ENCODE measurements at regions not wholly inside any gene's neighbourhood (a gene's known extent, or its start where the extent isn't known, plus 50 kb on each side); places are given as distances from the start of the nearest gene placed in this dataset.
"Not testable (repeated sequence)": the region's sequence is repeated elsewhere in the genome, so short reads cannot be mapped to it uniquely, and the experiment has no call there.

GRCh38 chr9:38328765-38329164, 63.7 kb upstream of the ALDH1B1 start:
- Histone ChIP-seq H2AFZ (no peak overlapping the region), H4K20me1 (replicated peaks; ENCODE audit: insufficient read depth) (0 out of 2 replicates have a peak, but pooled peaks cover 2% of the 10 kb centered on the region), H3K4me2 (no peak overlapping the region), H3K36me3 (ENCODE audit: insufficient read depth) (peaks cover 4% of the 10 kb centered on the region; the same call in 1 of the 2 replicates), H3K27ac (ENCODE audit: low read depth) (no peak overlapping the region), H3K9me2 (ENCODE audit: insufficient read depth) (peaks cover 3% of the 10 kb centered on the region), H3K4me3 (no peak overlapping the region), H3K27me3 (ENCODE audit: insufficient read depth) (no peaks in the 10 kb centered on the region), H3K79me2 (replicated peaks; ENCODE audit: insufficient read depth) (no peaks in the 10 kb centered on the region), H3F3A (replicated peaks; ENCODE audit: low read depth) (no peaks in the 10 kb centered on the region), H3K4me1 (ENCODE audit: insufficient read depth) (no peaks in the 10 kb centered on the region)
- DNase-seq (ENCODE audit: low spot score) (no peak), ATAC-seq (no peak)
- Mint-ChIP-seq H3K4me3 (no peak overlapping the region), H3K27me3 (ENCODE audit: insufficient read depth, low read depth, poor library complexity) (peaks cover 1% of the 10 kb centered on the region), H3K36me3 (ENCODE audit: low read depth) (peaks cover 5% of the 10 kb centered on the region), H3K9me3 (peaks cover 9% of the 10 kb centered on the region), H3K4me1 (peaks cover 1% of the 10 kb centered on the region; the same call in 2 of the 3 replicates), H3K27ac (no peak overlapping the region)
- TF ChIP-seq STAT1 (IDR thresholded peaks at IDR 0.05; ENCODE audit: unreplicated experiment) (no peak), CREB1 (CRISPR knock-in tag; IDR thresholded peaks at IDR 0.05; ENCODE audit: low read depth) (no peak), ETS1 (IDR thresholded peaks at IDR 0.05) (no peak), NANOG (IDR thresholded peaks at IDR 0.05; ENCODE audit: borderline replicate concordance) (no peak), JUNB (IDR thresholded peaks at IDR 0.05; ENCODE audit: unreplicated experiment) (no peak), EZH2phosphoT487 (IDR thresholded peaks at IDR 0.05; ENCODE audit: unreplicated experiment) (no peak), REST (IDR thresholded peaks at IDR 0.05; ENCODE audit: unreplicated experiment) (no peak), POLR2AphosphoS5 (IDR thresholded peaks at IDR 0.05; ENCODE audit: low read depth) (no peak)

- no peak for ATAC-seq
- Mint-ChIP-seq H3K4me3 (no peak overlapping the region), H3K27me3 (ENCODE audit: insufficient read depth, low read depth, poor library complexity) (no peaks in the 10 kb centered on the region), H3K27ac (no peak overlapping the region), H3K9me3 (peaks cover 14% of the 10 kb centered on the region), H3K4me1 (no peaks in the 10 kb centered on the region), H3K36me3 (ENCODE audit: low read depth) (peaks cover 10% of the 10 kb centered on the region)
- H3K4me2 ChIP-seq: no peak overlapping the region
- H2AFZ ChIP-seq: no peak overlapping the region
- peaks cover 3% of the 10 kb centered on the region; the same call in 1 of the 2 replicates for H3K9me2 ChIP-seq (ENCODE audit: insufficient read depth)
- DNase-seq (ENCODE audit: low spot score): no peak
- H4K20me1 ChIP-seq (replicated peaks; ENCODE audit: insufficient read depth): 0 out of 2 replicates have a peak, but pooled peaks cover 2% of the 10 kb centered on the region
- no peak for TF ChIP-seq CREB1 (CRISPR knock-in tag; IDR thresholded peaks at IDR 0.05; ENCODE audit: low read depth)
- no peak for TF ChIP-seq EZH2phosphoT487 (IDR thresholded peaks at IDR 0.05; ENCODE audit: unreplicated experiment)
- TF ChIP-seq REST (IDR thresholded peaks at IDR 0.05; ENCODE audit: unreplicated experiment): no peak
- TF ChIP-seq EZH2 (IDR thresholded peaks at IDR 0.05; ENCODE audit: low read depth, unreplicated experiment): no peak
- no peak for TF ChIP-seq JUNB (IDR thresholded peaks at IDR 0.05; ENCODE audit: unreplicated experiment)
- H3F3A ChIP-seq (replicated peaks; ENCODE audit: low read depth): no peaks in the 10 kb centered on the region
- no peaks in the 10 kb centered on the region for H3K79me2 ChIP-seq (replicated peaks; ENCODE audit: insufficient read depth)
- H3K4me1 ChIP-seq (ENCODE audit: insufficient read depth): no peaks in the 10 kb centered on the region
- H3K36me3 ChIP-seq (ENCODE audit: insufficient read depth): peaks cover 4% of the 10 kb centered on the region; the same call in 1 of the 2 replicates
- H3K27me3 ChIP-seq (ENCODE audit: insufficient read depth): no peaks in the 10 kb centered on the region
- no peak overlapping the region for H3K4me3 ChIP-seq
- H3K27ac ChIP-seq (ENCODE audit: low read depth): no peak overlapping the region
Measured at GRCh38 chr9:38326122-38326521, 66.4 kb upstream of the ALDH1B1 start.

- not testable (repeated sequence) for H3K9me2 ChIP-seq (ENCODE audit: insufficient read depth); H3K4me2 ChIP-seq; H3K4me3 Mint-ChIP-seq; H3K27me3 Mint-ChIP-seq (ENCODE audit: insufficient read depth, low read depth, poor library complexity); H3K27ac ChIP-seq (ENCODE audit: low read depth); H3K36me3 Mint-ChIP-seq (ENCODE audit: low read depth); H2AFZ ChIP-seq; H3K36me3 ChIP-seq (ENCODE audit: insufficient read depth); H3K27me3 ChIP-seq (ENCODE audit: insufficient read depth); H3K4me1 ChIP-seq (ENCODE audit: insufficient read depth); H3K27ac Mint-ChIP-seq; H4K20me1 ChIP-seq (replicated peaks; ENCODE audit: insufficient read depth); ATAC-seq; H3K4me1 Mint-ChIP-seq; H3K4me3 ChIP-seq; H3K79me2 ChIP-seq (replicated peaks; ENCODE audit: insufficient read depth); H3F3A ChIP-seq (replicated peaks; ENCODE audit: low read depth); DNase-seq (ENCODE audit: low spot score)
- H3K9me3 Mint-ChIP-seq: peaks cover 14% of the 10 kb centered on the region
Measured at GRCh38 chr9:38324213-38324612, 68.3 kb upstream of the ALDH1B1 start.

All from GM23338 (cell line).